T-cell (primary cell): ENCODE measurements at regions not wholly inside any gene's neighbourhood (a gene's known extent, or its start where the extent isn't known, plus 50 kb on each side); places are given as distances from the start of the nearest gene placed in this dataset.

ENCODE experiments used
- ATAC-seq, 4 experiments: fragments of 200-7000 bp in 3 of 4; fragments of 150-1000 bp in 1 of 4; cut with Tn5 transposase; replicated peaks in 1 of 4; 1 replicate in 3 of 4; 2 replicates in 1 of 4; pipeline ENCODE4 v1.10.0; 2021; ENCODE audit warnings: moderate library complexity in 3 of 4, mild to moderate bottlenecking in 2 of 4, moderate number of reproducible peaks in 1 of 4
- CTCF ChIA-PET, 2 donors: fragments of 300-600 bp; sonication (Branson Sonifier 250); formaldehyde crosslinking; loops; one replicate each; lab custom pipeline; 2022; ENCODE audit warnings: antibody characterized with exemption in 2 of 2; lab: Charles Lee
- POLR2A ChIA-PET, 2 donors: fragments of 300-600 bp; sonication (Branson Sonifier 250); formaldehyde crosslinking; loops; one replicate each; lab custom pipeline; 2022; ENCODE audit warnings: antibody characterized with exemption in 2 of 2; lab: Charles Lee
- DNase-seq, 35 experiments: peaks; one replicate each; pipeline versions ENCODE4 v3.0.0 to v3.0.0-alpha.2; 2013 to 2023
- H3K27ac ChIP-seq: one replicate; pipeline ENCODE4 v1.5.1; 2013; ENCODE audit warnings: low read length
- H3K27me3 ChIP-seq, 2 experiments: replicated peaks in 1 of 2; 1 replicate in 1 of 2; 2 replicates in 1 of 2; pipeline versions ENCODE4 v1.6.1 to v1.7.0; 2013; ENCODE audit warnings: low read length in 1 of 2, mixed read lengths in 1 of 2; ENCODE audit not compliant: control insufficient read depth in 2 of 2, insufficient read depth in 2 of 2; ENCODE audit errors: extremely low read depth in 1 of 2
- H3K36me3 ChIP-seq, 2 donors: 1 replicate in 1 of 2; 2 replicates in 1 of 2; pipeline versions ENCODE4 v1.6.1 to v1.7.0; 2013; ENCODE audit warnings: low read length in 1 of 2; ENCODE audit not compliant: control insufficient read depth in 2 of 2, insufficient read depth in 1 of 2; ENCODE audit errors: extremely low read depth in 1 of 2
- H3K4me1 ChIP-seq, 2 experiments: 1 replicate in 1 of 2; 2 replicates in 1 of 2; pipeline versions ENCODE4 v1.6.1 to v1.7.0; 2013; ENCODE audit warnings: low read length in 2 of 2, mixed read lengths in 1 of 2; ENCODE audit not compliant: insufficient read depth in 2 of 2, control insufficient read depth in 1 of 2; ENCODE audit errors: extremely low read depth in 1 of 2
- H3K4me3 ChIP-seq, 2 donors: 1 replicate in 1 of 2; 2 replicates in 1 of 2; pipeline versions ENCODE4 v1.5.1 to v1.7.0; 2013; ENCODE audit warnings: mild to moderate bottlenecking in 2 of 2, low read length in 1 of 2, moderate library complexity in 1 of 2; ENCODE audit not compliant: control insufficient read depth in 1 of 2; ENCODE audit errors: extremely low read depth in 1 of 2
- H3K9me3 ChIP-seq: 2 replicates; pipeline ENCODE4 v1.7.0; 2013
- H3K27ac Mint-ChIP-seq, 2 donors: one replicate each; pipeline ENCODE4 v1.8.0; 2020 to 2021; ENCODE audit warnings: mild to moderate bottlenecking in 2 of 2, mixed read lengths in 2 of 2
- H3K27me3 Mint-ChIP-seq, 2 donors: one replicate each; pipeline ENCODE4 v1.8.0; 2021 to 2022; ENCODE audit warnings: mixed read lengths in 2 of 2
- H3K36me3 Mint-ChIP-seq: one replicate; pipeline ENCODE4 v1.8.0; 2021; ENCODE audit warnings: mixed read lengths
- H3K4me1 Mint-ChIP-seq, 3 donors: one replicate each; pipeline ENCODE4 v1.8.0; 2020 to 2022; ENCODE audit warnings: mixed read lengths in 3 of 3, mild to moderate bottlenecking in 1 of 3
- H3K4me3 Mint-ChIP-seq, 3 donors: one replicate each; pipeline ENCODE4 v1.8.0; 2020 to 2022; ENCODE audit warnings: mild to moderate bottlenecking in 3 of 3, mixed read lengths in 3 of 3, moderate library complexity in 3 of 3
- H3K9me3 Mint-ChIP-seq, 3 donors: one replicate each; pipeline ENCODE4 v1.8.0; 2020 to 2022; ENCODE audit warnings: mixed read lengths in 3 of 3
- WGBS: methylation state at CpG from one replicate; pipeline ENCODE4 v1.1.5; 2013; ENCODE audit warnings: missing lambda C conversion rate; ENCODE audit not compliant: insufficient coverage; 5-methylcytosine and 5-hydroxymethylcytosine counted together

GRCh38 chr20:48204499-48204898 is 419.2 kb upstream of the SULF2 start:
- CTCF ChIA-PET, result no interaction called here
- Mint-ChIP-seq H3K9me3 (no peaks in the 10 kb centered on the region), H3K27ac (no peak overlapping the region), H3K4me3 (no peak overlapping the region), H3K27me3 (peaks cover 3 to 5% of the 10 kb centered on the region in 2 donors), H3K36me3 (no peaks in the 10 kb centered on the region), H3K4me1 (no peaks in the 10 kb centered on the region)
- no peaks in the 10 kb centered on the region for H3K36me3 ChIP-seq
- H3K27ac ChIP-seq, result no peak overlapping the region
- H3K4me1 ChIP-seq, result no peaks in the 10 kb centered on the region
- H3K4me3 ChIP-seq, result no peak overlapping the region
- POLR2A ChIA-PET, result no interaction called here
- ATAC-seq (no peak), DNase-seq (no peak)
- 85% methylated on average over 7 of the region's 9 CpGs for WGBS
- H3K9me3 ChIP-seq, result no peaks in the 10 kb centered on the region
- H3K27me3 ChIP-seq, result peaks cover 0 to 26% of the 10 kb centered on the region in 2 experiments

DNA sequence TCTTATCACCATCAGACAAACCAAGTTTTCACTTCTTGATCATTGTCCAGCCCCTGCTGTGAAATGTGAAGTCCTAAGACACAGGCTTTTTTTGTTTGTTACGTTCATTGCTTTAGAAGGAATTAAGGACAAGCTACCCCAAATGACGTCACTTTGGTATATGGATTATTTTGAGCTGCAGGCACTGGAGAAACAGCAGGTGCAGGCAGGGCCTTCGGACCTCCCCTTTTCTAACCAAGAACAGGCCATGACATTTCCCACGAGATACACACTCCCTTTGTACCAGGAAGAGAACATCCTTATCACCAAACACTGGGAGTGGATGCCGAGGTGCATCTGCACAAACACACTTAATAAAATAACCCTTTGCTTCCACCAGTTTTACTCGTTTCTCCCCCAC is 418.0 kb upstream of the SULF2 start:
- ChIA-PET POLR2A (no interaction called here), CTCF (no interaction called here)
- H3K27ac ChIP-seq, result no peak overlapping the region
- WGBS, result 74% methylated on average over 4 of the region's 6 CpGs
- H3K27me3 ChIP-seq, result peaks cover 0 to 22% of the 10 kb centered on the region in 2 experiments
- H3K4me1 ChIP-seq, result no peaks in the 10 kb centered on the region
- no peaks in the 10 kb centered on the region for H3K9me3 ChIP-seq
- no peak for ATAC-seq
- no peaks in the 10 kb centered on the region for H3K9me3 Mint-ChIP-seq
- H3K4me1 Mint-ChIP-seq, result no peaks in the 10 kb centered on the region
- H3K4me3 Mint-ChIP-seq, result no peak overlapping the region
- no peak for DNase-seq
- H3K4me3 ChIP-seq, result no peak overlapping the region
- no peaks in the 10 kb centered on the region for H3K36me3 ChIP-seq
- no peak overlapping the region for H3K27ac Mint-ChIP-seq
- no peaks in the 10 kb centered on the region for H3K36me3 Mint-ChIP-seq
- H3K27me3 Mint-ChIP-seq, result peaks cover 3 to 5% of the 10 kb centered on the region in 2 donors

DNA sequence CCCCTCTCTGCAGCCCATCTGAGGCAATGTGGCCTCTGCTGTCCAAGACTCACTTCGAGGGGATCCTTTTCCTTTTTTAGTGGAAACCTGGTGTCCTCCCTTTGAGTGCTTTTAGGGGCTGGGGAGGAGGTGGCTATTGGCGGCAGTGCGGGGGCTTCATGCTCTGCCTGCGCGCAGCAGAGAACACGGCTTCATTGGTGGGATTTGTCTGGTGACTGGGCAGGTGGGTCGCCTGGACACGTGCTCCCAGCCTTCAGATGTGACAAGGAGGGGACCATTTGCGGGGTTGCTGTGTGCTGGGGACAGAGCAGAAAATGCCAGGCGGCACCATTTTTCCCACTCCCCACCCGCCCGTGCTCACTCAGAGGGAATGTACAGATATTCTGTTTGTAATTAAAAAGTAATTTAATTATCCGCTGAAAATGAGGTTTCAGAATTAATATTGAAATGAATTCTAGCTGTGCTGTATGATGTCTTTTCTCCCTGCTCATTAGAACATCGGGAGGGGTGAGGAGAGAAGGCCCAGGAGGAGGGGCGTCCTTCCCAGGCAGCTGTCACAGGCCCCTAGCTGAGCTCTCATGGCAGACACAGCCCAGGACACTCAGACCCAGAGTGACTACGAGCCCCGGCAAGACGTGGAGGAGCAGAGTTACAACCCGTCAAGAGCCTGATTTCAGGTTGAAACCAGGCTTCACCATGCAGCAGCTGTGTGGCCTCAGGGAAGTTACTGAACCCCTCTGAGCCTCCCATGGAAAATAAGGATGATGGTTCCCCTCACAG is 417.2 kb upstream of the SULF2 start:
- no peak for DNase-seq
- 79% methylated on average over 6 of the region's 19 CpGs for WGBS
- Histone ChIP-seq H3K36me3 (no peaks in the 10 kb centered on the region), H3K27me3 (peaks cover 0 to 20% of the 10 kb centered on the region in 2 experiments), H3K4me3 (no peak overlapping the region), H3K27ac (no peak overlapping the region), H3K4me1 (no peaks in the 10 kb centered on the region), H3K9me3 (no peaks in the 10 kb centered on the region)
- H3K27ac Mint-ChIP-seq, result no peak overlapping the region
- ChIA-PET CTCF (interaction anchor here in 1 of 2 donors (0.6 kb wide), 1 partner anchor 117 kb away, joined by 3 read pairs; no protein-coding TSS in a partner anchor), POLR2A (no interaction called here)
- H3K36me3 Mint-ChIP-seq, result no peaks in the 10 kb centered on the region
- peaks cover 3 to 5% of the 10 kb centered on the region in 2 donors for H3K27me3 Mint-ChIP-seq
- no peak overlapping the region for H3K4me3 Mint-ChIP-seq
- no peaks in the 10 kb centered on the region for H3K9me3 Mint-ChIP-seq
- no peak for ATAC-seq
- no peaks in the 10 kb centered on the region for H3K4me1 Mint-ChIP-seq

- H3K9me3 Mint-ChIP-seq, result no peaks in the 10 kb centered on the region
- H3K27me3 ChIP-seq, result peaks cover 0 to 20% of the 10 kb centered on the region in 2 experiments
- WGBS, result 50% methylated on average over 2 of the region's 5 CpGs
- H3K27me3 Mint-ChIP-seq, result peaks cover 3 to 9% of the 10 kb centered on the region in 2 donors
- CTCF ChIA-PET, result interaction anchor here in 1 of 2 donors (0.6 kb wide), 1 partner anchor 116 kb away, joined by 3 read pairs; no protein-coding TSS in a partner anchor
- POLR2A ChIA-PET, result no interaction called here
- no peaks in the 10 kb centered on the region for H3K36me3 ChIP-seq
- no peak for ATAC-seq
- no peaks in the 10 kb centered on the region for H3K9me3 ChIP-seq
- no peak overlapping the region for H3K27ac ChIP-seq
- no peak for DNase-seq
- no peaks in the 10 kb centered on the region for H3K4me1 ChIP-seq
- H3K27ac Mint-ChIP-seq, result no peak overlapping the region
- no peaks in the 10 kb centered on the region for H3K36me3 Mint-ChIP-seq
- no peak overlapping the region for H3K4me3 ChIP-seq
- no peaks in the 10 kb centered on the region for H3K4me1 Mint-ChIP-seq
- no peak overlapping the region for H3K4me3 Mint-ChIP-seq
These were observed 416.6 kb upstream of the SULF2 start for GRCh38 chr20:48201885-48202284.

DNA sequence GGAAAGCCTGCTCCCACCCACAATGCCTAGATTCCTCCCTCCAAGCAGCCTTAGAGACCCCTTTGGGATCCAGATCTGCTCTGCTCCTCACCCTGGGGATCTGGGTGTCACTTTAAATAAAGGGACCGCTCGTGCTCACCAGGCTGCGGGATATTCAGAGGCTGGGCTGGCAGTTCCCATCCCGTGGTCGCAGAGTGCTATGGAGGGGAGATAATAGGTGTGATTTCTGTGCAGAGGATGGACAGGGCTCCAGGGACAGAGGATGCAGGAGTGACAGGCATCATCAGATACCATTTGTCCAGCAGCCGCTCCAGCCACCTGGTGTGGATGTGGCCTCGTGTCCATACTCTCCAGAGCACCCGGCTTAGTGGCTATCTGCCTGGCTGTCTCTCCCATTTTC is 415.9 kb upstream of the SULF2 start:
- CTCF ChIA-PET, result no interaction called here
- peaks cover 3 to 9% of the 10 kb centered on the region in 2 donors for H3K27me3 Mint-ChIP-seq
- H3K4me1 ChIP-seq, result no peaks in the 10 kb centered on the region
- no peak for ATAC-seq
- no peaks in the 10 kb centered on the region for H3K4me1 Mint-ChIP-seq
- POLR2A ChIA-PET, result no interaction called here
- H3K9me3 Mint-ChIP-seq, result no peaks in the 10 kb centered on the region
- H3K27ac Mint-ChIP-seq, result no peak overlapping the region
- H3K36me3 Mint-ChIP-seq, result no peaks in the 10 kb centered on the region
- H3K27me3 ChIP-seq, result peaks cover 0 to 20% of the 10 kb centered on the region in 2 experiments
- WGBS, result 78% methylated on average over 7 of the region's 8 CpGs
- no peaks in the 10 kb centered on the region for H3K9me3 ChIP-seq
- DNase-seq, result no peak
- no peaks in the 10 kb centered on the region for H3K36me3 ChIP-seq
- H3K4me3 ChIP-seq, result no peak overlapping the region
- H3K4me3 Mint-ChIP-seq, result no peak overlapping the region
- no peak overlapping the region for H3K27ac ChIP-seq

DNA sequence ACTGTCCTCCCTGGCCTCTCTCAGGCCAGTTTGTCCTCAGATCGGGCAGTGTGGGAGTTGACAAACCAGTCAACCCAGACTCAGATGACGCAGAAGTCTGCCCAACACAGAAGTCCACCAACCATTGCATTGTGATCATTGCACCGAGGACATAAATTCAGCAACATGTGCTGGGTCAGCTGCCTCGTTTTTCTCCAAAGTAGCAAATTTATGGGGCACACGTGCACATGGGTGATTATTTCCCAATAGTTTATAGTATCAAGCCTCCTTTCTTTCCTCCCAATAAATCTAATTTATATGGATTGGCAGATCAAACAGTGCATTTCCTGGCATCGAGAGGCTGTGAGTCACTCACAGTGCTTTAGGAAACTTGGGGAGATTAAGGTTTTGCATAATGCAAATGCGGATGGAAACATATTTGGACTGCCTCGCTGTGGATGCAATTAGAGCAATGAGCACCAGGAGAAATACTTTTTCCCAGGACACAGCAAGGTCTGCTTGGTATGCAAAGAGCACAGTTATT is 413.7 kb upstream of the SULF2 start:
- POLR2A ChIA-PET, result no interaction called here
- H3K4me1 ChIP-seq, result no peaks in the 10 kb centered on the region
- ATAC-seq (no peak), DNase-seq (no peak)
- H3K4me3 ChIP-seq, result no peak overlapping the region
- Mint-ChIP-seq H3K4me1 (no peaks in the 10 kb centered on the region), H3K4me3 (no peak overlapping the region), H3K27me3 (peaks cover under 1 to 11% of the 10 kb centered on the region in 2 donors), H3K9me3 (no peaks in the 10 kb centered on the region), H3K36me3 (no peaks in the 10 kb centered on the region), H3K27ac (no peak overlapping the region)
- H3K27ac ChIP-seq, result no peak overlapping the region
- 78% methylated on average over 5 of the region's 8 CpGs for WGBS
- no peaks in the 10 kb centered on the region for H3K9me3 ChIP-seq
- peaks cover 0 to 19% of the 10 kb centered on the region in 2 experiments for H3K27me3 ChIP-seq
- no peaks in the 10 kb centered on the region for H3K36me3 ChIP-seq
- CTCF ChIA-PET, result no interaction called here
